NCI-H2227 treated with DMSO at 0.1 percent for 48 hours (cell line): ENCODE measurements at regions not wholly inside any gene's neighbourhood (a gene's known extent, or its start where the extent isn't known, plus 50 kb on each side); places are given as distances from the start of the nearest gene placed in this dataset.
"Not testable (repeated sequence)": the region's sequence is repeated elsewhere in the genome, so short reads cannot be mapped to it uniquely, and the experiment has no call there.

Experiments used
- DNase-seq: peaks from one replicate; lab custom pipeline; 2025; lab: John Stamatoyannopoulos, UW

DNA sequence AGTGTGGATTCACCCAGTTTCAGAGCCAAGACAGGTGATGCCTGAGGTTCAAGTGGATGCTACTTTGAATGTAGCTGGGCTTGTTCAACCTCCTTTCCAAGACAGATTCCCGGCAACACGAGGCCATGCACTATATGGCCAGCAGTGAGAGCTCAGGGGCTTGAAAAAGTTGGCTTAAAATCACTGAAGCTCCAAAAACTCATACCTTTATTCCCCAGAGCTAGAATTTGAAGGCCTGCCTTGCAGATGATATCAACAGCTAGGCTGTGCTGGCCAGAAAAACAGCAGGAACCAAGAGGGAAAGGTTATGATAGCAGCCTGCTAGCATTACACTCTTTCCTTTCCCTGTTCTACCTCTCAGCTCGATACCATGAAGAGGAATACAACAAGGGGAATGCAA is 120.2 kb upstream of the DAB2 start:
- no peak for DNase-seq

DNA sequence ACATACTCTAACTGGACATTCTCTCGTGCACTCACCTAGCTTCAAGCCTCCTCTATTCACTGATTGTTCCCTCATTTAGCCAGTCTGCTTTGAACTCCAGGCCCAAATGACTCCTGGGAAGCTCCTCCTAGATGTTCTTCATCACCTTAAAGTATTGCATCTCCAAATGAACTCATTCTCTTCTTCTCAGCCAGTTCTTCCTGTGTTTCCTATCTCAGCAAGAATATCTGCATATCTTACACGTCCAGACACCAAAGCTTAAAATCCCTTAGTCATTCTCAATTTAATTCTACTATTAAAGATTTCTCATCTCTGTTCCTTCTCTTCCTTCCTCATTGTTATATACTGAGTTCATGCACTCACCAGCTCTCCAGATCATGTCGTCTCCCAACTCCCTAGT is 118.6 kb upstream of the DAB2 start:
- no peak for DNase-seq

DNA sequence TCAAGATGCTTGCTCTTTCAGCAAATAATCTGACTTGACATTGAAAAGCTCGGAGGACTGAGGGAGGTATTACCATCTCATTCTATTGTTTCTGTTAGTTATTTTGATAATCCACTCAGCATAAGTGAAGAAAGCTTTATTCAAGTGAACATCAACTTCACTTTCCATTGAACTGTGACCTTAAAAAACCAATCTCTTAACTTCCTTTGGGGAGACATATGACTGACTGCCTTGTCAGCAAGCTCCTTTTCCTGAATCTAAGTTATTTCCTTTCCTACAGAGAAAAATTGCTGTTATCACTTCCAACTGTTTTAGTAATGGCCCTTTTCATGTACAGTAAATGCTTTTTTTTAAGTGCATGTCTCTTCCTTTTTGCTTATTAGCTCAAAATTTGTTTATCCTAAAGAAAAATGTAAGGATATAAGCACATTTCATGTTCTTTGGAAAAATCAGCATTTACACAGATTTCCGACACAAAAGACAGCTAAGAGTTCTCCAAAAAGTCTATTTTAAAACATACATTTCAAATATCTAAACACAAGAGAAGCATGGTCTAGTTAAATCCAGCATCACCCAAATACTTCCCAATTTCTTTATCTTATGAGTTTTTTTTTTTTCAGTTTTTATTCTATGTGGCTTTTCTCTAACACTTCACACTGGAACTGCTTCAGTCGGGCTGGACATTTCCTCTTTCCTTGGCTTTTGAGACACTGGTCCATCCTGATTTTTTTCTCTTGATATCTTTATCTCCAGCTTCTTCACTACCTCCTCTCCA is 117.9 kb upstream of the DAB2 start:
- no peak for DNase-seq

DNA sequence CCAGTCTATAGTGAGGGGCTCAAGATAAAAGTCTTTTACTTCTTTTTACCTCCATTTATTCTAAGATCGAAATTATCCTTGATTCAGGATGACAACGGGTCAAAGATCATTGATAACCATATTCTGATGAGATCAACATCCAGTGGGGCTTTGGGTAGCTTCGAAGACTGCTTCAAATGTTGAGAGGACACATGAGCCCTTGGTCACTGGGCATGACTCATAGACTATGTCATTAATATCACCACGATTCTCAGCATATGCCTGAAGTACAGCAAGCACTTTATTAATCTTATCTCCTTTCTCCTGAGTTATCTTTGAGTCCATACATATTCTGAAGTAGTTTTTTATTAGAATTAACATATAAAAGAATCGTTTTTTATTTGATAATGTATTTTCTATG is 117.1 kb upstream of the DAB2 start:
- DNase-seq, result no peak

DNA sequence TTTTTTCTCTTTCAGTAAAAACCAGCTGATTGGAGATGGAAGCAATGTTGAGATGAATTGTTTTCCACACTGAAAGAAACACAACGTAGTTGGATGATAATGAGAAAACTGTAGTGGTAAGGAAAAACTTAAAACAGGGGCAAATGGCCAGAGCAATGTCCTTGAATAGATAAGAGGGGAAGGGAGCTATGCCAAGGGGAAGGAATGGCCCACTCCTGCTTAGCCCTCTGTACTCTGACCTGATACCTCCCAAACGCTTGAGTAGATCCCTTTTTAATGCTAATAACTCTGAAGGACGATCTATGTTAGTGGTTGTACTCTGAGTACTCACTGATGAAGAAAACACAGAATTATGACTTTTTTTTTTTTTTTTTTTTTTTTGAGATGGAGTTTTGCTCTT is 114.7 kb upstream of the DAB2 start:
- no peak for DNase-seq

DNA sequence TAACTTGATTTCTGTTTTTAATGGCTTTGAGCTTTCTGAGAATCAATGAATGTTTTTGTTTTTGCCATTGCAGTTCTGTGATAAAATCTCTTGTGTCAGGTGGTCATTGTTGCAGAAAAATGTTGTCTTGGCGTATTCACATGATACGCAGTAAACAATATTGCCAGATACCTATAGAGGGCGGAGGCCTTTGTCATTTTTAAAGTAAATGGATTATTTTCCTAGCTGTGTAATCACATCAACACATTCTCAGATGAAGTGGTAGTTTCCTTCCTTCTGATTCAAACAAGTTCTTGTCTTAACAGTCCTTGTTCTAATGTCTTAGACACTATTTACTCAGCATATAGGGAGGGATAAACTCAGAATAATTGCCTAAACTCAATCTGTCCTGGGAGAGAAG is 109.9 kb upstream of the DAB2 start:
- no peak for DNase-seq

DNA sequence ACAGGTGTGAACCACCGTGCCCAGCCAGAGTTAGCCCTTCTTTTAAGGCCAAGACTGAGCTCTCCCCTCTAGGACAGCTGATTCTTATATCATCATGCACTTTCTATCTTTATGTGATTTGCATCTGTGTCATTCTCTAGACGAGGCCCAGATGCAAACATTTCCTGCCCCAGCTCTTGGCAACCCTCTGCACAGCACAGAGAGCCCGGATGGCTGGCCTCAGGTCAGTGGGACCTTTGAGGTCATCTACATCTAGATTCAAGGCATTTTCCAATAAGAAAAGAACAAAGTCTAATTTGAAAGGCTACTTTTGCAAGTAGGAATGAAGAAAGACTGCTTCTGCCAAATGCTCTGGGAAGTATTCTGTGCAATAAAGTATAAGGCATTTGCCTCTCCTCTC is 109.0 kb upstream of the DAB2 start:
- DNase-seq, result no peak

DNA sequence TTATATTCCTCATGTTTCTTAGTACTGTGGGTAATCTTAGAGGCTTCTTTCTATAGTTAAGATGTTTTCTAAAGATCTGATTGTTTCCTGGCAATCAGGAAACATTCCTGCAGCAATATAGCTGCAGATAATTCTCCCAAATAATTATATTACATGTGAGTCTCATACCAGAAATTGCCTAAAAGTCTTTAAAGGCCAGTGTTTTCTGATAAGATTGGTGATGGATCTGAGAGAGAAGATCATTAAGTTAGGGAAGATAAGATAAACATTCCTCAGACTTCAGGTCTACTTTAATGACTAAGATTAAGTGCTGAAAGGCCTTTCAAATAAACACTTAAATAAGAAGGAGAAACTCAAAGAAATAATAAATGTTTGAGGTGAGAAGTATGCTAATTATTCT is 107.7 kb upstream of the DAB2 start:
- DNase-seq, result no peak

DNA sequence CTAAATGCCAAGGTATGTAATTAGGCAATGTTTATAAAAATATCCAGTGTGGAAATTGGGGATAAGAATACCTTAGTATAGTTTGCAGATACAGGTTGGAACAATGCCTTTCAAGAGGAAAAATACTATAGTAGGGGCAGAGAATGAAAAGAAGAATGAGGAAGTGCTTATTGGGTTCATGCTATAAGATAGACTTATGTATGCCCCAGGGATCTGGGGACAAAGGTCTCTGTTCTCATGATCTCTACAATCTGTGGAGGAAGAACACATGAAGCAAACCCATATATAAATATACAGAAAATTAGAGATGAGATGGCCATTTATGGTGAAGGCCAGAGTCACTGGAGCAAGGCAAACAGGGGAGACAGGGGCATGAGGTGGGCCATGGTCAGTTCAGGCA is 106.5 kb upstream of the DAB2 start:
- DNase-seq, result no peak

DNA sequence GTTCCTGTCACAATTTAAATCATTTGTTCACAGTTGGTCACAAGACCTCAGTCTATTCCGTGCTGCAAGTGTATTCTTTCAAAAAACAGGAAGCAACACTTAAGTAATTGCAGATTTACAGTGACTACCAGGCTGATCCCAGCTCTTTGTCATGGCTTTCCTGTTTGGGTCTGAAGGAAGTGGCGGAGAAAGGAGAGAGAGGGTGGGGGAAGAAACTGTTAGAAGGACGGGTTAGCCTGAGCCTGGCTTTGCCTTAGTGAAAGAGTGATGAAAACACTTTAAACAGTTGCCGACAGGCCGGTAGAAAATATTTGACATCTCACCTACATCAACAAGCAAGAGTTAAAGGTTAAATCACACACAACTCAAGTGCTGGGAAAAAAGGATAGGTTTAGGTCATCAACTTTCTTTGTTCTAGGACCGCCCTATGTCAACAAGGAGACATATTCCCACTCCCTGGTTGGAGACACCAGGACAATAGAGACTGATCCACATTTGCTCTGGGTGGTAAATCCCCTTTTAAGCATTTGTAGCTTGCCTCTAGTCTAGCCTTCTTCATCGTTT is 102.2 kb upstream of the DAB2 start:
- no peak for DNase-seq

DNA sequence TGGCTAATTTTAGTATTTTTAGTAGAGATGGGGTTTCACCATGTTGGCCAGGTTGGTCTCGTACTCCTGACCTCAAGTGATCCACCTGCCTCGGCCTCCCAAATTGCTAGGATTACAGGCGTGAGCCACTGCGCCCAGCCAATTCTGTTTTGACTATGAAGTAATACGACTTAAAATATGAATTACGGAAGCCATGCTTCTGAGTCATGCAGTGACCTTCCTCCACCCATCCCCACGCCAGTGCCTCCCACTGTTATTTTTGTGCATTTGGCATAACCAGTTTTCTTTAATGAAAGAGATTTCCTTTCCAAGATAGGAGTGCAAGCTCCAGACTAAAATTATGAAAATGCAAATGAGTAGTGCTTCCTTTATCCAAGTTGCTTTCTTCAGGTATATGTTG is 101.0 kb upstream of the DAB2 start:
- not testable (repeated sequence) for DNase-seq

DNA sequence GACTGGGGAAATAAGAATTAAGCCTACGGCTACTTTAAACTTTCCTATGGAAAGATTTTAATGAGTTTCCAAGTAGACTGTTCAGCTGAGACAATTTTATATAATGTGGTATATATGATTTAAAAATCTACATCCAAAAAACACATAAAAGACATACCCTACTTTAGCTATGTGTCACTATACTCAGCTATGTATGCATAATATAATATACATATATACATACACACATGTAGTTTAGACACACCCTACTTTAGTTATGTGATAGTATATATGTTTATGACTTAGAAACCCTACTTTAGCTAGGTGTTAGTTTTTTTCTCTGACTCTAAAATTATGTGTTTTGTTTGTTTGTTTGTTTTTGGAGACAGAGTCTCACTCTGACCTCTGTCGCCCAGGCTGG is 100.5 kb upstream of the DAB2 start:
- no peak for DNase-seq

DNA sequence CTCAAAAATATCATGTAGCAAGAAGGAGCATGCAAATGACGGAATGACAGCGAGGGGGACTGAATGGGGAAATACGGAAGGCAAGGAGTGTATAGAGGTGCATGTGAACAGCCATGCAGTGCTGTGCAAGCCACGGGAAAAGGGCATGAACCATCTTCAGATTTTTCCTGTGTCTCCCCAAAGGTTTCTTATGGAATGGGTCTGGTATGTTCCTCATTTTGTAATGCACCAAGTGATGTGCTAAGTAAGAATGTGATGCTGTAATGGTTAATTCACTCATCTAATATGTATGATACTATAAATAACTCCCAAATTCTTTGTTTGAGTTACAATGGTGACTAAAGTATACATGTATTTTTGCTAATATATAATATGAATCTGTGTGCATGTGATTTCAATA is 99.0 kb upstream of the DAB2 start:
- DNase-seq, result no peak

DNA sequence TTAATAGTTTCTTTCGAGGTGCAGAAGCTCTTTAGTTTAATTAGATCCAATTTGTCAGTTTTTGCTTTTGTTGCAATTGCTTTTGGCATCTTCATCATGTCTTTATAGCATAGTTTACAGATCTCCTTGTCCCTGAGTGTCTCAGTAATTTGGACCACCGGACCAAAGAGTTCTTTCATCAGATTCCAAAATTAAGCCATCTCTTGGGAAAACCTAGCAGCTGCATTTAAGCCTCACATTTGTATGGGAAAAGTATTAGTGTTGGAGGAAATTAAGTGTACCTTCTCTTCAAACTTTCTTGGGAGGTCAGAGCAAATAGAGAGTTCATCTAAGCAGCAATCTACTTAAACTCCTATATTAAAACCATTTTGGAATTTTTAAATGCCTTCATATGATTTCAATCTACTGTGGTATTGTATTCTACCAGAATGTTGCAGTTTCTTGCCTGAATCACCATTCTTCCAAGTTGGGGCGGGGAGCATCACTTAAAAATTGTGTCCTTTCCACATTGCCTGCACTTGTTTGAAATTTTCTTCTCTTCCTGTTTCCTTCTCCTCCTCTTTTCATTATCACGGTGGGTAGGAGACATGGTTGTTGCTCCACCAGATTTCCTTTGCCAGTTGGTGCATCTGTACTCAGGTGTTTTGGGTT is 97.3 kb upstream of the DAB2 start:
- no peak for DNase-seq

DNA sequence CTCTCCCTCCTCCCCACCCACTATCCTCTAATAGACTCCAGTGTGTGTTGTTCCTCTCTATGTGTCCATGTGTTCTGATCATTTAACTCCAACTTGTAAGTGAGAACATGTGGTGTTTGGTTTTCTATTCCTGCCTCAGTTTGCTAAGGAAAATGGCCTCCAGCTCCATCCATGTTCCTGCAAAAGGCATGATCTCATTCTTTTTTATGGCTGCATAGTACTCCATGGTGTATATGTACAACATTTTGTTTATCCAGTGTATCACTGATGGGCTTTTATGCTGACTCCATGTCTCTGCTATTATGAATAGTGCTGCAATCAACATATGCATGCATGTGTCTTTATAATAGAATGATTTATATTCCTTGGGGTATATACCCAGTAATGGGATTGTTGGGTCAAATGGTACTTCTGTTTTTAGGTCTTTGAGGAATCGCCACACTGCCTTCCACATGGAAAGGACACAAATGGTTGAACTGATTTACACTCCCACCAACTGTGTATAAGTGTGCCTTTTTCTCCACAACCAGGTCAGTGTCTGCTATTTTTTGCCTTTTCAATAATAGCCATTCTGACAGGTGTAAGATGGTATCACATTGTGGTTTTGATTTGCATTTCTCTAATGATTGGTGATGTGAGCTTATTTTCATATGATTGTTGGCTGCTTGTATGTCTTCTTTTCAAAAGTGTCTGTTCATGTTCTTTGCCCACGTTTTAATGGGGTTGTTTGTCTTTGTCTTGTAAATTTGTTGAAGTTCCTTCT is 96.5 kb upstream of the DAB2 start:
- no peak for DNase-seq

DNA sequence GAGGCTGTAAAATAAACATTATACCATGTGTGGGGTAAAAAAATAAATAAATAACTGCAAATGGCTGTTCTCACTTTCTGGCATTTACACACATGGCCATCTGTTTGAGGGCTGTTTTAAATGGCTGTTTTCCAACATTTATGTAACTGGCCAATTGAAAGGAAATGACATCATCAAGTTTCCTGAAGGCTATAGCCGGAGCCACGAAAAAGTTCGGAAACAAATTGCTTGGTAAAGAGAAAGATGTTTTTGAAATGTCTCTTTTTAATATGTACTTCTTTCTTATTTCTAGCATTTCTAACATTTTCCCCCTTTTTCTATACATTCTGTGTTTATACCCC is 95.4 kb upstream of the DAB2 start:
- no peak for DNase-seq

DNA sequence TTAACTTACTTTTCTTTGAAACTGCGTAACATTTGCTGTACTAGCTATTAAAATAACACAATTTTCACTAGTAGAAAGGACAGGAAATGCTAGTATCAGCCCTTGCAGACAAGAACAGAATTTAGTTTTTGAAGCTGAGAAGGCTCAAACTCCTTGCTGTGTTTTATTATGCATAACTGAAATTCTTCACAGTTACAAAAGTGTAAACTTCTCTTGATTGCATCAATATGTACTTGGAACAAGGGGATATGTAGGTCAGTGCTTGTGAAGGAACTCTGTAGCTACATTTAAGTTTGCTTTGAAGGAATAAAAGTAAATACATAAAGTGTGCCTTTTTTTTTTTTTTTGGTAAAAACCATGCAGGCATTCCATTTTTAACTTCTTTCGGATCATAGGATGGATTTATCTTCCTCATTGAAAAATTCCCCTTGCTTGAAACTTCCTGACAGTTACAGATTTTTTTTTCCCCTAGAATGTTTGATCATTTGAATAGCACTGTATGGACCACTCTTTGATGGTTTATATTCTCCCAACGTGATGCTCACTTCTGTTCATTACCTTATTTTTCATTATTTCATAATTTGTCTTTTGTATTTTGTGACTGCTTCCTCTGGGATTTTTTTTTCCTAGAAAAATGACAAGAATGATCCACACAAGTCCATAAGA is 94.9 kb upstream of the DAB2 start:
- no peak for DNase-seq

DNA sequence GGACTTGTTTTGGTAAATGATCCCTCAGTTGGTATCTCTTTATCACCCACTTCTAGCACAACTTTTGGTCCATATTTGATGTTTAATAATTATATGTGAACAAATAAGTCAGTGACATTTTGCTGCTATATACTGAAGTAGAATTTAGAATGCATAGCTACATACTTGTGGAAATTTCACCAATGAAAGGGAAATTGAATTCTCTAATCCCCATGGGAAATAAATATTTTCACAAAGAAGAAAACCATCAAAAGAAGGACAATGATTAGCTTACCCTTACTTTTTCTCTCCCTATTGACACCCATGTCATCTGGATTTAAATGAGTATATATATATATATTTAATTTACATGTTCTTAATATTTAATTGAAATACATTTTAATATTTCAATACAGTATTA is 94.3 kb upstream of the DAB2 start:
- DNase-seq, result no peak

DNA sequence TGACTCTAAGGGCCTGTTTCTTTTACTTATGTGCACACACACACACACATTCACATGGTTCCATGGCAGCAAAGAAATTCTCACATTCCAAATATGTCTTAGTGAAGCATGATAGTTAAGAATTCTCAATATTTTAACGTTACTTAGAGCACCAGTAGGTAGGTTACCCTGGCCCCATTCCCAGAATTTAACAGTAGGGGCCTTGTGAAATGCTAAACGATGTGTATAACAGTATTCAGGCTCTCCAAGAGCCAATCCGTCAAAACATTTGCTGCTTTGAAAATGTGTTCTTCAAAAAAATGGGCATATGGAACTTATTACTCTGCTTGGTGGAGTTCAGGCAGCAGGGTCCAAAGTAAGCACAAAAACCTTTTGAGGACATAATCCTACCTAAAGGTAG is 93.7 kb upstream of the DAB2 start:
- DNase-seq, result no peak

DNA sequence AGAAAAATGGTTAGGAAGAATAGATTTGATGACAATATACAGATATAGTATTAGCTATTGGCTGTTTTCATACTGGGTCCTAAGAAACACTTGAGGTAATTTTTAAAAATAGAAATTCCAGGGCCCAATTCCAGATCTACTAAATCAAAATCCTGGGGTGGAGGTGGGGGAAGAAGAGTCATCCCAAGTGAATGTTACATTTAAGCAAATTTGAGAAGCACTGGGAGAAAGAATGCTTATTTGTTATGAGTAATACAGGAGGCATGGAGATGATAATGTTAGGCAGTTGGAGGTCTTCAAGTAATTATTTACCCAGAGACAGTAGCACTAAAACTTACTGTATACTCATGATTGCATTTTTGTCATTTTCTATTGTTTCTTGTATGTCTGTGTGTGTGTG is 93.0 kb upstream of the DAB2 start:
- DNase-seq, result no peak

DNA sequence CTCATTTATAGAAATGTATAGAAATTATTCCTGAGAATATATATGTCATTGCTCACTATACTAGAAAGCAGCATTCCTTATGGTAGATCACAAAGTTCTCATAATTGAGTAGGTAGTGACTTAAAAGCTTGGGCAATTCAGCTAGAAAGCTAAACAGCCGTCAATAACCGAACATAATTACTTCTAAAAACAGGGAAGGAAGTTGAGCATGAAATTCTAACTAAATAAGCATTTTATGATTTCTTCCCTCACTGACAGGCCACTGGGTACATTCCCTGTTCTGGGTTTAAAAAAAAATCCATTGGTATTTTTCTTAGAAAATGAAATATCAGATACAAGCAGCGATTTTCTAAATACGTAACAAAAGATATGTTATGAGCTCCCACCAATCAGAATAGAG is 91.1 kb upstream of the DAB2 start:
- no peak for DNase-seq

DNA sequence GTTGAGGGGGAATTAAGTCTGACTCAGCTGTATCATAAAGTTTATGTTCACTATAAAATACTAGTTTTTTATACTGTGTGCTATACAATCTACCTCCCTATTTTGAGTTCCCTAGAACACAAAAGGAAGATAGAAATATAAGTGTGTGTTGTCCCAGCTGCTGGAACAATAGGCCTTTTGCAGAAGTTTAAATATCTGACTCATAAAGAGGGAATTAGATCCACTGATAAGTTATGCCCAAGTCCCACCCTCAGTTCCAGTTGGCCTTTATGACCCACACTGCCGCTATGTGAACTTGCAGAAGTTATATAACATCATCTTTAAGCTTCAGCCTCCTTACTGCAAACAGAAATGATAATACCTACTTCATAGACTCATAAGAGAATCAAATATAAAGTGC is 88.5 kb upstream of the DAB2 start:
- DNase-seq, result no peak

DNA sequence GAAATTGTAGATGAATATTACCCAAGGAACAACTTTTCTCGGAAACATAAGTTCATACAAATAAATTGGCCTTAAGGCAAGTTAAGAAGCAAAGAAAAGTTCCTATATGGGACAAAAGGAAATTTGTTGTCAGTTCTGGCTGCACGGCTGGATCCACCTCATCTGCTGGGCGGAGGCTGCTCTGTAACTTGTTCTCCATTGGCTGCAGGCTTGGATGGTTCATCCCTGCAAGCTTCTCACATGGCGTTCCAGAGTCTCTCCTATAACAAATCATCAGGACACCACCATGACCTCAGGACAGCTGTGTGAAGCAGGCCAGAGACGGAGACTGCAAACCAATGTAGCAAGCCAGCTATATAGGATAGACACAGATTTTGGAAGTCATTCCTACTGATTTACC is 81.4 kb upstream of the DAB2 start:
- no peak for DNase-seq
